Neuronal stem cell (in vitro differentiated cells): ENCODE measurements at regions not wholly inside any gene's neighbourhood (a gene's known extent, or its start where the extent isn't known, plus 50 kb on each side); places are given as distances from the start of the nearest gene placed in this dataset.
A peak's percentile ranks its signal among the peaks of the same experiment; 100 is the strongest.

Source experiments
- DNase-seq: peaks from one replicate; pipeline ENCODE4 v3.0.0-alpha.2; 2013; ENCODE audit warnings: low spot score
- H2AFZ ChIP-seq: one replicate; pipeline ENCODE4 v1.6.1; 2013; ENCODE audit warnings: mild to moderate bottlenecking, low read length, inconsistent platforms
- H2AK5ac ChIP-seq: 2 replicates; pipeline ENCODE4 v1.6.1; 2013; ENCODE audit warnings: low read depth, mild to moderate bottlenecking, inconsistent platforms, low read length, moderate library complexity, mixed read lengths
- H2BK120ac ChIP-seq: 2 replicates; pipeline ENCODE4 v1.6.1; 2013; ENCODE audit warnings: low read depth, mild to moderate bottlenecking, inconsistent platforms, low read length, moderate library complexity, mixed read lengths
- H2BK12ac ChIP-seq: one replicate; pipeline ENCODE4 v1.6.1; 2013; ENCODE audit warnings: low read length, inconsistent platforms
- H2BK15ac ChIP-seq: 2 replicates; pipeline ENCODE4 v1.6.1; 2013; ENCODE audit warnings: mild to moderate bottlenecking, low read length, inconsistent platforms, mixed read lengths
- H2BK5ac ChIP-seq: one replicate; pipeline ENCODE4 v1.6.1; 2013; ENCODE audit warnings: inconsistent platforms, mild to moderate bottlenecking, low read length, moderate library complexity
- H3K14ac ChIP-seq: one replicate; pipeline ENCODE4 v1.6.1; 2013; ENCODE audit warnings: low read length, inconsistent platforms
- H3K18ac ChIP-seq: 2 replicates; pipeline ENCODE4 v1.6.1; 2013; ENCODE audit warnings: low read length, inconsistent platforms
- H3K23ac ChIP-seq: 2 replicates; pipeline ENCODE4 v1.6.1; 2013; ENCODE audit warnings: low read depth, mild to moderate bottlenecking, mixed read lengths, low read length, inconsistent platforms; ENCODE audit not compliant: poor library complexity
- H3K27ac ChIP-seq: replicated peaks from 3 replicates; pipeline ENCODE4 v1.5.1; 2013; ENCODE audit warnings: low read length, inconsistent platforms
- H3K27me3 ChIP-seq, 3 experiments: 2 replicates each; pipeline ENCODE4 v1.6.1; 2013; ENCODE audit warnings: low read length in 3 of 3, mild to moderate bottlenecking in 2 of 3, inconsistent platforms in 1 of 3, low read depth in 1 of 3, mixed read lengths in 1 of 3, moderate library complexity in 1 of 3; ENCODE audit not compliant: control insufficient read depth in 3 of 3, insufficient read depth in 3 of 3
- H3K36me3 ChIP-seq, 2 donors: replicated peaks in 1 of 2; 2 replicates each; pipeline ENCODE4 v1.6.1; 2013; ENCODE audit warnings: low read length in 2 of 2; ENCODE audit not compliant: control insufficient read depth in 2 of 2, insufficient read depth in 2 of 2
- H3K4ac ChIP-seq: 2 replicates; pipeline ENCODE4 v1.6.1; 2013; ENCODE audit warnings: inconsistent platforms, mild to moderate bottlenecking, low read length, moderate library complexity
- H3K4me1 ChIP-seq, 2 donors: 1 replicate in 1 of 2; 2 replicates in 1 of 2; pipeline ENCODE4 v1.6.1; 2013; ENCODE audit warnings: low read length in 2 of 2, low read depth in 1 of 2; ENCODE audit not compliant: control insufficient read depth in 2 of 2, insufficient read depth in 1 of 2
- H3K4me2 ChIP-seq: one replicate; pipeline ENCODE4 v1.6.1; 2013; ENCODE audit warnings: mild to moderate bottlenecking, low read length, inconsistent platforms; ENCODE audit not compliant: insufficient read depth, poor library complexity, severe bottlenecking
- H3K4me3 ChIP-seq, 2 donors: 2 replicates each; pipeline ENCODE4 v1.5.1; 2013; ENCODE audit warnings: low read length in 2 of 2, mild to moderate bottlenecking in 2 of 2, inconsistent platforms in 1 of 2, moderate library complexity in 1 of 2
- H3K79me1 ChIP-seq: one replicate; pipeline ENCODE4 v1.6.1; 2013; ENCODE audit warnings: low read depth, mild to moderate bottlenecking, inconsistent platforms, low read length, moderate library complexity
- H3K9ac ChIP-seq: one replicate; pipeline ENCODE4 v1.6.1; 2013; ENCODE audit warnings: mild to moderate bottlenecking, low read depth, low read length, inconsistent platforms; ENCODE audit not compliant: poor library complexity
- H3K9me3 ChIP-seq, 2 donors: replicated peaks in 1 of 2; 2 replicates each; pipeline versions ENCODE3 to v1.6.1; 2013; ENCODE audit warnings: low read length in 2 of 2, mild to moderate bottlenecking in 2 of 2, inconsistent platforms in 1 of 2, low read depth in 1 of 2, mixed read lengths in 1 of 2, moderate library complexity in 1 of 2; ENCODE audit not compliant: control insufficient read depth in 2 of 2, insufficient read depth in 1 of 2
- H4K8ac ChIP-seq: one replicate; pipeline ENCODE4 v1.6.1; 2013; ENCODE audit warnings: low read depth, mild to moderate bottlenecking, inconsistent platforms, low read length, moderate library complexity
- H4K91ac ChIP-seq: one replicate; pipeline ENCODE4 v1.6.1; 2013; ENCODE audit warnings: low read length, low read depth, mild to moderate bottlenecking, inconsistent platforms; ENCODE audit not compliant: poor library complexity
- WGBS, 2 donors: extraction: QIAGEN DNeasy Blood & Tissue Kit; methylation state at CpG; one replicate each; pipeline ENCODE4 v1.1.7; 2013; ENCODE audit warnings: missing lambda C conversion rate in 2 of 2, mixed read lengths in 1 of 2; ENCODE audit not compliant: insufficient read length in 2 of 2, insufficient replicate concordance in 1 of 2; ENCODE audit errors: extremely low coverage in 2 of 2; 5-methylcytosine and 5-hydroxymethylcytosine counted together

DNA sequence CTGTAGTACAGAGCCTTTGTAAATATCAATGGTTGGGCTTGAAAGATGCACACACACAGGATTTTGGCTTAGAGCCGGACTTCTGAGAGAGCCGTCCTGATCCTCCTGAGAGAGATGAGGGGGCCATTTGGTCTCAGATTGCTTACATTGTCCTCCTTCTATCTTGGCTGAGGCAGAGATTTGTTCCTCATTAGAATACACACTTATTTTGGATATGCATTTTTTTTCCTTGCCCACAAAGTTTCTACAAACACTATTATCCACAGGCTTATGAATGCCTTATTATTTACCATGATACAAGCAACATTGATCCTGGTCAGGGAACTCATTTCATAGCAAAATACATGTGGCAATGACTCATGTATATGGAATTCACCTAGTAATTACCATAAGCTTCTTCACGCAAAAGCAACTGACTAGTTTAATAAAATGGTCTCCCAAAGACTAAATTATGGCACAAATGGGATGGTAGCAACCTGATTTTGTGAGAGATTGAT is 175.3 kb downstream of the MDFIC start:
- Histone ChIP-seq H3K4me3 (no peak overlapping the region), H2AK5ac (no peak overlapping the region), H3K9me3 (no peaks in the 10 kb centered on the region), H2AFZ (peak overlapping the region; percentile 62), H3K36me3 (no peaks in the 10 kb centered on the region), H3K23ac (no peak overlapping the region), H3K9ac (no peak overlapping the region), H2BK15ac (no peak overlapping the region), H3K79me1 (no peaks in the 10 kb centered on the region), H3K4ac (no peak overlapping the region), H3K18ac (no peak overlapping the region), H3K4me1 (peaks cover 1 to 6% of the 10 kb centered on the region in 2 donors), H2BK12ac (no peak overlapping the region), H4K91ac (no peak overlapping the region), H3K4me2 (no peak overlapping the region), H3K27me3 (no peaks in the 10 kb centered on the region), H3K14ac (no peak overlapping the region), H2BK120ac (no peak overlapping the region), H3K27ac (no peak overlapping the region), H2BK5ac (no peak overlapping the region), H4K8ac (no peak overlapping the region)
- no peak for DNase-seq
- no CpG with 5 or more reads among the region's 3 CpGs for WGBS, 2 donors

GRCh38 chr7:115096262-115096661 is 174.4 kb downstream of the MDFIC start:
- WGBS, 2 donors = no CpG with 5 or more reads among the region's 1 CpG
- H4K91ac ChIP-seq = no peak overlapping the region
- H3K23ac ChIP-seq = no peak overlapping the region
- H3K18ac ChIP-seq = no peak overlapping the region
- no peak overlapping the region for H2AK5ac ChIP-seq
- H3K4me3 ChIP-seq = no peak overlapping the region
- H3K79me1 ChIP-seq = no peaks in the 10 kb centered on the region
- no peak for DNase-seq
- no peak overlapping the region for H3K9ac ChIP-seq
- no peak overlapping the region for H3K14ac ChIP-seq
- H3K27me3 ChIP-seq = no peaks in the 10 kb centered on the region
- no peak overlapping the region for H3K4ac ChIP-seq
- no peak overlapping the region for H3K4me2 ChIP-seq
- H3K36me3 ChIP-seq = no peaks in the 10 kb centered on the region
- peak overlapping the region; percentile 62 for H2AFZ ChIP-seq
- H2BK5ac ChIP-seq = no peak overlapping the region
- H2BK12ac ChIP-seq = no peak overlapping the region
- no peak overlapping the region for H2BK15ac ChIP-seq
- no peaks in the 10 kb centered on the region for H3K9me3 ChIP-seq
- H3K4me1 ChIP-seq = peaks cover 1 to 6% of the 10 kb centered on the region in 2 donors
- H4K8ac ChIP-seq = no peak overlapping the region
- no peak overlapping the region for H2BK120ac ChIP-seq
- H3K27ac ChIP-seq = no peak overlapping the region

GRCh38 chr7:115094163-115094562 is 172.3 kb downstream of the MDFIC start:
- DNase-seq = no peak
- H2BK5ac ChIP-seq = no peak overlapping the region
- no CpG with 5 or more reads among the region's 4 CpGs for WGBS, 2 donors
- no peak overlapping the region for H3K4ac ChIP-seq
- no peak overlapping the region for H3K9ac ChIP-seq
- no peak overlapping the region for H4K8ac ChIP-seq
- no peak overlapping the region for H2BK15ac ChIP-seq
- H4K91ac ChIP-seq = no peak overlapping the region
- no peak overlapping the region for H2BK120ac ChIP-seq
- no peak overlapping the region for H3K27ac ChIP-seq
- H3K79me1 ChIP-seq = no peaks in the 10 kb centered on the region
- no peak overlapping the region for H2BK12ac ChIP-seq
- no peaks in the 10 kb centered on the region for H3K36me3 ChIP-seq
- no peak overlapping the region for H2AK5ac ChIP-seq
- no peak overlapping the region for H3K18ac ChIP-seq
- no peaks in the 10 kb centered on the region for H3K9me3 ChIP-seq
- H3K4me2 ChIP-seq = no peak overlapping the region
- no peak overlapping the region for H3K23ac ChIP-seq
- no peak overlapping the region for H3K4me3 ChIP-seq
- no peak overlapping the region for H3K14ac ChIP-seq
- H3K4me1 ChIP-seq = peaks cover 1 to 6% of the 10 kb centered on the region in 2 donors
- H3K27me3 ChIP-seq = no peaks in the 10 kb centered on the region
- H2AFZ ChIP-seq = no peak overlapping the region

DNA sequence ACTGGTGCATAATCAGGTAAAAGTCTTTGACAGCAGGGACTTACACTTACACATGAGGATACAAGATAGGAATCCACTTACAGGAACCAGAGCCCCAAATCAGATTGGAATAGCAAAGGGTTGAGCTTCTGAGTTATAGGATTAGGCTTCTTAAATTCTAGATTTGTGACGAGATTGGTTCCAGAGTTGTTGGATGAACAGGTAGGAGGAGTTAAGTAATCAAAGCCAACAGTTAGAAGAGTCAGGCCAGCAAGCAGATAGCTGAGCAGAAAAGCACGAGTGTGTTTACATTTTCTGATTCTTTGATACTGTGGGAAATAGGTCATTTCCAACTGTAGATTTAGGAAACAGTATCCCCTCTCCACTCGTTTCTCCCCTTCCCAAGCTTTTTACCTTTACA is 167.0 kb downstream of the MDFIC start:
- Histone ChIP-seq H3K27ac (no peak overlapping the region), H3K4me2 (no peak overlapping the region), H2AK5ac (no peak overlapping the region), H3K4me1 (peaks cover 0 to 7% of the 10 kb centered on the region in 2 donors), H4K8ac (no peak overlapping the region), H2AFZ (no peak overlapping the region), H3K27me3 (no peaks in the 10 kb centered on the region), H3K4ac (no peak overlapping the region), H2BK120ac (no peak overlapping the region), H3K18ac (no peak overlapping the region), H4K91ac (no peak overlapping the region), H3K79me1 (no peaks in the 10 kb centered on the region), H2BK5ac (no peak overlapping the region), H3K36me3 (no peaks in the 10 kb centered on the region), H3K23ac (no peak overlapping the region), H3K4me3 (no peak overlapping the region), H3K9ac (no peak overlapping the region), H2BK12ac (no peak overlapping the region), H3K9me3 (no peaks in the 10 kb centered on the region), H2BK15ac (no peak overlapping the region), H3K14ac (no peak overlapping the region)
- DNase-seq = no peak
- no CpG with 5 or more reads among the region's 3 CpGs for WGBS, 2 donors
